GM18505 (cell line): ENCODE measurements at regions not wholly inside any gene's neighbourhood (a gene's known extent, or its start where the extent isn't known, plus 50 kb on each side); places are given as distances from the start of the nearest gene placed in this dataset.

Experiments used
- ATAC-seq: cut with Tn5 transposase; IDR thresholded peaks from one replicate; pipeline ENCODE4 v1.9.1; 2021; ENCODE audit not compliant: unreplicated experiment
- POLR2A ChIP-seq: IDR thresholded peaks from 4 replicates; pipeline ENCODE4 v1.6.1; 2011; ENCODE audit warnings: borderline replicate concordance; ENCODE audit not compliant: insufficient read depth, insufficient read length; ENCODE audit errors: extremely low read depth

- no peak for ATAC-seq
- TF ChIP-seq POLR2A, result no peak
Measured at GRCh38 chr5:6806668-6807067, 93.4 kb downstream of the TENT4A start.

GRCh38 chr5:6808462-6808861 lies 95.2 kb downstream of the TENT4A start:
- no peak for ATAC-seq
- TF ChIP-seq POLR2A, result no peak

DNA sequence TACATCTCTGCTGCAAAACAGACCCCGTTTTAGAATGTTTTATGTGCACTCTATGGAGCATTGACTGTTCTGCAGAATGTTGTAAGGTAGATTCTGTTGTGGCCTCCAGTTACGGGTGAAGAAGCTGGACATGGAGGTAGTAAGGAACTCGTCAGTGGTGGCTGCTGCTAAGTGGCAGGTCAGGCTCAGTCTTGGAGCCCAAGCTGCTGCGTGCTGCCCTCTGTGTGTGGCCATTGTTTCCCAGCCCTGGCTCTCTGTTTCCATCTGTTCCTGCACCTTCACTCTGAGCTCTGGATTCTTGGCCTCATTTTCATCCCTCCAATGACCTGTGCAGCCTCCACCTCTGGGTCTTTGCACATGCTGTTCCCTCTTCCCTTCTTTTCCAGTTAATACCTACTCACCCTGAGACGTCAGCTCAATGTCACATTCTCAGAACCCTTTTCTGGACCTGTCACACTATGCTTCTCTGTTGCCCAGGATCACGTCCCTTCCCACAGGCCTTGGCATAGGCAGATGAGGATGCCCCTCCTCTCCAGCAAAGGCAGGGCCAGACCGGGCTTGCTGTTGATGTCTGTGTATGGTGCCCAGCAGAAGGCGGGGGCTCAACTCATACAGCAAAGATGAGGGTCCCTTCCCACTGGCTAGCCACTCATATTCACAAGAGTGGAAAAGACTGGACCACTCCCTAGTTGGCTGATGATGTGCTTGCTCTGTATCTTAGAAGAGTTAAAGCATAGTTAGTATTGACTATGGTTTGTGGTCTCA lies 97.6 kb downstream of the TENT4A start:
- TF ChIP-seq POLR2A, result no peak
- no peak for ATAC-seq

DNA sequence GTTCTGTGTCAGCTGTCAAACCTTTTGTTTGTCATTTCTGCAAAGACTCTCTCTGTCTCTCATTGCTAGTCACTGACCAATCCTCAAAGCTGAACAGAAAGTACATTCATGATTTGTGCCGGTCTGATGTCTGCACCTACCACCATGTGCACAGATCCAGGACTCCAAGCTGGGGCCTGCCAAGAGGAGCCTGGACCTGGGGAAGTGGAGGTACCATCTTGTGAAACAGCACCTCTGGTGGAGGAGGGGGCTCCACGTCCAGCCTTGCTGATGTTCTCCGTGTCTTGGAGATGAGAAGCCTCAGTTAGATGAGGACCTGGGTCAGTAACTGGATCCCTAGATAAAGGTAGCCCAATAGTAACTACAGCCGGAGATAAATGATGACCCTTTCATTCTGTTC lies 98.9 kb downstream of the TENT4A start:
- ATAC-seq, result no peak
- no peak for TF ChIP-seq POLR2A

- ATAC-seq, result no peak
Measured at GRCh38 chr5:6812800-6813731, 99.8 kb downstream of the TENT4A start.

DNA sequence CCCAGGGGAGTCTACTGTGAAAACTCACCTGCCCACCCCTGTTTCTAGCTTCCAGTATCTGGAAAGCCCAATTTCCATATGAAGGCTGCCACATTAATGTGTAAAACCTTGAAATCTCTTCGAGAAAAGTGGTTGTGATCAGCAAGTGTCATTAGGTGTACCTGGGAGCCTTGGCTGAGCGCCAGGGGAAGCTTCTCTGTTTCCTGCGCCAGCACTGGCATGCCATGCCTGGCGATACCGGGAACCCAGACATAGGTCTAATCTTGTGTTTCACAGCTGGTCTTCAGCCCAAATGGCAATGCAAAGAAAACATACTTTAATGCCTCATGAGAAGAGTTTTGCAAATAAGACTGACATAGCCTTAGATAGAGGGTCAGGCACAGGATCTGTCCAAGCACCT lies 101.6 kb downstream of the TENT4A start:
- no peak for TF ChIP-seq POLR2A
- ATAC-seq, result no peak

More at GRCh38 chr5:6812800-6813731, 99.8 kb downstream of the TENT4A start:
- no peak for TF ChIP-seq POLR2A

DNA sequence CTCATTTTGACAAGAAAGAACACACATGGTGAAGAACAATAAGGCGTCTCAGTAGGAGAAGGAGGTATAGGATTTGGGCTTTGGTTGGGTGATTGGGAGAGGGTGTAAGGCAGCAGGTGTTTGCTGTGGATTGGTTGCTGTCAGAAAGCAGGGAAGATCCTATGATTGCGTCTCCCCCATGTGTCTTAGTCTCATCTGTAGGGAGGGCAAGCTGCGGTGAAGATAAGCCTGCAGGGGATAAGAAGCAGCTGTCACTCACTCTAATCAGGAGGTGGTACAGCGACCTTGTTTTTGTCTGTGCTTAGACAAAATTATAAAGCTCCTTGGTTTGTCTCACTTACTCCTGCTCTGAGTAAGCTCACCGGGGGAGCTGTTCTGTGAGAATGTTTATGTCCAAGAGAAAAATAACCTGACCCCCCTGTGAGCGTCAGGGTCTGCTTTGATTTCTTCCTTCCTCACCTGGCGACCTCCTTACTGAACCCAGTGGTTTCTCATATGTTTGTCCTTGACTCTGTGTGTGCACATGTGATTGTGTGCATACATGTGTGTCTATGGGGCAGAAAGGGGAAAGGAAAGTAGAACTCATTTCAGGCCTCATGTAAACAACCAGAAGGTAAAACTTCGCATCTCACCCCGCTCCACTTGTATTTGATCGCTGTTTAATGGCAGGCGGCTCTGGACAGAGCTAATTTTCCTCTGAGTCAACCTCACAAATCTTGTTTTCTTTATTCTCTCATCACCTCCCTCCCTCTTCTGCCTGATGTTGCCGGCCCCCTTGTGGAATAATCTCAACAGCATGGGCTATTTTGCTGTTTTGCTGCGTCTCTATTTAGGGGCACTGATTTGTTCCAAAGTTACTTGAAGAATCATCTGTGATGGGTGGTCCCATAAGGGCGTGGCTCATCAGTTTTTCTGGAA lies 105.6 kb downstream of the TENT4A start:
- TF ChIP-seq POLR2A, result no peak
- ATAC-seq, result no peak

- no peak for ATAC-seq
- no peak for TF ChIP-seq POLR2A
Measured at GRCh38 chr5:6819521-6819920, 106.3 kb downstream of the TENT4A start.

DNA sequence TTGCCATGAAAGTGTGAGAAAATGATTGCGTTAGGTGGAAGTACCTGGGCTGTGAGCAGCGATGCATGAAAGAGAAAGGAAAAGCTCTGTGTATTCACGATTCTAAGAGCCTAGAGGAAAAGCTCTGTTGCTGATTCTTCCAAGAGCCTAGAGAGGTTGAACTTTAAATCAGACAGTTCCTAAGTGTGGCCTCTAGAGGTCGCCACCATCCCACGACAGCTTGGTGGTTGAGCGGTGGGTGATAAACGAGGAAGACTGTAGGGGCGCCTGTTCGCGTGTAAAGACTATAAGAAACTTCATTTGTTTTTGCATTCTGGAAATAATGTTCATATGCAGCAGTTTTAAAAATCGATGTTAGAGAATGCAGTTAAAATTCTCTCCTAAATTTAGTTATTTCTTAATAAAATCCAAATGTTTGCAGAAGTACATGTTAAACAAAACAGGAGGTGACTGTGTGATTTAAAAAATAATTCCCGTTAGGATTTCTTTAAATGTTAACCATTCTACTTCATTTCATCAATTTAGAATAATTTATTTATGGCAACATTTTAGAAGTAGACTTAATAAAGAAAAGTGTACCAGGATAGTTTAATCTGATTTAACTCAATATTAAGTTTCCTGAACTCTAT lies 107.7 kb downstream of the TENT4A start:
- ATAC-seq, result peak; percentile 70
- no peak for TF ChIP-seq POLR2A

DNA sequence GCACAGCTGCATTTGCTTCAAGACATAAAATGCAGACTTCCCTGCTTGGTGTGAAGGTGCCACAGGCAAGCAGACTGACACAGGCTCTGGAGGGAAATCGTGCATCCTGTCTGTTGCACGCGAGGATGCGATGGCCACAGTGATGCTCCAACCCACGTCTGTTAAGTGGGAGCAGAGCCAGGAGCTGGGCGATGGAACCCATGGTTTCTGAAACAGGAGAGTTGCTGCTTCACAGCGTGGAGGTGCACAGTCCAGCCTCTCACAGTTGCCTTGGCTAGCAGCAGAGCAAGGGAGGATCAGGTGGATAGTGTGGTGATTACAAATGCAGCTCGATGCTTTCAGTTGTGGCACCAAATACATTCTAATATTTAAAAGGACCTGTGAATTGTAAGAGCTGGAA lies 108.8 kb downstream of the TENT4A start:
- no peak for ATAC-seq

GRCh38 chr5:6822556-6823343 lies 109.5 kb downstream of the TENT4A start:
- TF ChIP-seq POLR2A, result no peak

More for the DNA sequence above, 108.8 kb downstream of the TENT4A start:
- TF ChIP-seq POLR2A, result no peak

DNA sequence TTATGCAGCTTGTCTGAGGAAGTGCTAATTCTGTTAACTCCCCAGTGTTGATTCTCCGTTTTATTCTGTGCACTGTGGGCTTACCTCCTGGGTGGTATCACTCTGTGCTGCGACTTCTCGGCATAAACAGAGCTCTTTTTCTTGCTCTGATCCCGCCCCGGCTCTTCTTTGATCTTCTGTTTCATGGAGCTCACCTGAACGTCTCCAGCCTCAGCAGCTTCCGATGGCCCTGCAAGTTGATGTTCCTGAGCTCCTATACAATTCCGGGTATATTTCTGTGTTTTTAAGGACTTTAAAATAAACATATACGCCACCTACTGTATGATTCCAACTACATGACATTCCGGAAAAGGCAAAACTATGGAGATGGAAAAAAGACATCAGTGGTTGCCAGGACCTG lies 110.8 kb downstream of the TENT4A start:
- no peak for TF ChIP-seq POLR2A
- ATAC-seq, result no peak

More at GRCh38 chr5:6822556-6823343, 109.5 kb downstream of the TENT4A start:
- ATAC-seq, result no peak

DNA sequence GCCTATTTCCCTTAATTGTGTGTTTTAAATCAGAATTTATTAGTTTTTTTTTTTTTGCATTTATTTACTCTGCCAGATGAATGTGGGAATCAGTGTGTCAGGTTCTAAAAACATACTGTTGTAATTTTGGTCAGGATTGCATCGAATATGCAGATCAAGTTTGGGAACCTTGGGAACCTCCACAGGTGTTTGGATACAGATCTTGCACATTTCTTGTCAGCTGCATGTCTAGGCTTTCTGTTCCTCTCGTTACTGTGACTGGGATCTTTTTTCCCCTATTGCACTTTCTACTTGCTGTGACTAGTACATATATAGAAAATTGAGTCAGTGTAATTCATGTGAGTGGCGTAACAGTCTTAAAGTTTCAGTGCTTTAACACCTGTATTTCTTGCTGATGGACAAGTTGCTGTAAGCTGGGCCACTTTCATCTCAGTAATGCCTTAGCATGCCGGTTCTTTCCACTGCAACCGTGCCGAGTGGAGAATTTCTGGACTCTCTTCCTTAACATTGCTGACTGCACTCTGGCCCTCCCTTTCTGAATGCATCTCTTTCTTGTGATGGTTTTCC lies 112.5 kb downstream of the TENT4A start:
- no peak for ATAC-seq
- TF ChIP-seq POLR2A, result no peak
